ENCODE measurements at regions not wholly inside any gene's neighbourhood (a gene's known extent, or its start where the extent isn't known, plus 50 kb on each side); places are given as distances from the start of the nearest gene placed in this dataset.
"Not testable (repeated sequence)": the region's sequence is repeated elsewhere in the genome, so short reads cannot be mapped to it uniquely, and the experiment has no call there.

DNA sequence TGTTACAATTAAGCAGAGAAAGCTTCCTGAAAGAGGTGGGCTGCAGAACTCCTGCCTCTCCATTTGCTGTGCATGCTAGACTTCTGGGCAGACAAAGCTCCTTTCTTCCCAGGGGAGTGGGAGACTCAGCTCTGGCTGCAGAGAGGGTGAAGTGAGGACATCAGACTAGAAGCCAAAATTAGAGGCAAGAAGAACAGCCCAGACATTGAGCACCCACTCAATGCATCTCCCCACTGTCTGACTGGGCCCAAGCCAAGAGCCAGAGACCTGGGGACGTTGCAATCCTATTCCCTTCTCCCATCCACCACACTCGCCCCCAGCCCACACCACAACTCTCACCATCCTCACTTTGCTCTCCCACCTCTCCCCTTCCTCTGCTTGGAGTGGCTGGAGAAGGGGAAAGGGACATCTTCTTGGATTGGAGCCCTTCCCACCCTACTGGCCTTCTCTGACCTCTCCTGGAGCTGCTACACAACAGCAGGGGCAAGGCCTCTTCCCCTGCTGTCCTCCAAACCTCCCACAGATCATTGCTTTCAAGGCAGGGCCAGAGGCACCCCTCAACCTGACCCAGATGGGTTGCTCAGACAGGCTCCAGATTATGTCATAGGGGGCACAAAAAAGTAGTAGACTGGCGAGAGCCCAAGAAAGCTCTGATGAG, 477.7 kb upstream of the CADM1 start:
- Histone ChIP-seq H3K4me3 (no peak overlapping the region), H3K4me1 (no peaks in the 10 kb centered on the region), H3K9me3 (no peaks in the 10 kb centered on the region)

DNA sequence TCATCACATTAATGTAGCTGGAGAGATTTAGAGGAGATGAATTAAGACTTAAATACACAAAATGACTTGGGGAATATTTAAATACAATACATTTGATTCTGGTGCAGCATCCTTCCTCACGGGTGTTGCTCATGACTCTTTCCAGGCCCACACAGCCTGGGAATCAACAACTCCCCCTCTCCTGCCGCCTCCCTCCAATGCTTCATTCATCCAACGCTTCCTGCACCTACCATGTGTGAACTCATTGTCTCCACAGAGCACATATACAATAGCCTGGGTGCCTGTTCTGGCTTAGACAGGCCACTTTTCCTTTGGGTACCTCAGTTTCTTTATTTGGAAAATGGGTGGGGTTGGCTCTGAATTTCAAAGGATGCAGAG, 476.9 kb upstream of the CADM1 start:
- Histone ChIP-seq H3K9me3 (no peaks in the 10 kb centered on the region), H3K27ac (no peak overlapping the region), H3K4me1 (no peaks in the 10 kb centered on the region), H3K36me3 (no peaks in the 10 kb centered on the region), H3K4me3 (no peak overlapping the region), H3K27me3 (no peaks in the 10 kb centered on the region)
- DNase-seq = no peak
- TF ChIP-seq POLR2A (IDR thresholded peaks at IDR 0.05) = no peak
- TF ChIP-seq, protein P1, sequence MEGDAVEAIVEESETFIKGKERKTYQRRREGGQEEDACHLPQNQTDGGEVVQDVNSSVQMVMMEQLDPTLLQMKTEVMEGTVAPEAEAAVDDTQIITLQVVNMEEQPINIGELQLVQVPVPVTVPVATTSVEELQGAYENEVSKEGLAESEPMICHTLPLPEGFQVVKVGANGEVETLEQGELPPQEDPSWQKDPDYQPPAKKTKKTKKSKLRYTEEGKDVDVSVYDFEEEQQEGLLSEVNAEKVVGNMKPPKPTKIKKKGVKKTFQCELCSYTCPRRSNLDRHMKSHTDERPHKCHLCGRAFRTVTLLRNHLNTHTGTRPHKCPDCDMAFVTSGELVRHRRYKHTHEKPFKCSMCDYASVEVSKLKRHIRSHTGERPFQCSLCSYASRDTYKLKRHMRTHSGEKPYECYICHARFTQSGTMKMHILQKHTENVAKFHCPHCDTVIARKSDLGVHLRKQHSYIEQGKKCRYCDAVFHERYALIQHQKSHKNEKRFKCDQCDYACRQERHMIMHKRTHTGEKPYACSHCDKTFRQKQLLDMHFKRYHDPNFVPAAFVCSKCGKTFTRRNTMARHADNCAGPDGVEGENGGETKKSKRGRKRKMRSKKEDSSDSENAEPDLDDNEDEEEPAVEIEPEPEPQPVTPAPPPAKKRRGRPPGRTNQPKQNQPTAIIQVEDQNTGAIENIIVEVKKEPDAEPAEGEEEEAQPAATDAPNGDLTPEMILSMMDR (IDR thresholded peaks at IDR 0.05) = no peak

More for the DNA sequence above, 477.7 kb upstream of the CADM1 start:
- no peak for DNase-seq
- Histone ChIP-seq H3K27me3 (no peaks in the 10 kb centered on the region), H3K36me3 (no peaks in the 10 kb centered on the region), H3K27ac (no peak overlapping the region)
- no peak for TF ChIP-seq POLR2A (IDR thresholded peaks at IDR 0.05)
- TF ChIP-seq, protein P1 (IDR thresholded peaks at IDR 0.05) = no peak

DNA sequence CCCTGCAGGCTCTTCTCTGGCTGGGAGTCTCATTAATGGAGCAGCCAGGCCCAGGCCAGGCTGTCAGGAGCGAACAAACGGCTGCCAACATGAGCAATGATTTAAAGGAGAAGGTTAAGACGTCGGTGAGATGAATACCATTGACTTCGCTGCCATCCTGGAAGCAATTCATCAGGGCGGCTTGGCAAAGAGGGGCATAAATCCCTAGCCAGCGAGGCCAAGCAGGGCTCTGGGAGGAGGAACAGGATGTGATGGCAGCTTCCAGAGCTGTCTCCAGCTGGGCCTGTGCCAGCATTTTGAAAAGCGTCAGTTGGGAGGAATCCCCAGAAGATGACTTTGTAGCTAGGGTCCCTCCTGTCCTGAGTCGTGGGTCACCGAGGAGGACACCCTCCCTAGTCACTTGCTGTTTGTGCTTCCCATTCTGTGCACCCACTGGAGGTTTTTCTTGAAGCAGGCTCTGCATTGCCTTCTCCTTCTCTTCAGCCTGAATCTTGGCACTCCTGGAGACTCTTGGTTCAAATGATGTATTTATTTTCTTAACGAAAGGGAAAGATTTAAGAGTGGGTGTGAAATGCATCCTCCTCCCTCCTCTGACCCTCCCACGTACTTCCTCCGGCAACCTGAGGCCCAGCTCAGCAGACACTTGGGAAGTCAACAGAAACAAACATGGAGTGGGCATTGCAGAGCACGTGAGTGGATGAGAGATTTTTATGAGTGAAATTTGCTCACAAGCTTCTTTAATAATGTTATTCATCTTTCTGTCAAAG, 476.3 kb upstream of the CADM1 start:
- TF ChIP-seq POLR2A (IDR thresholded peaks at IDR 0.05) = no peak
- TF ChIP-seq, protein P1 (IDR thresholded peaks at IDR 0.05) = no peak
- Histone ChIP-seq H3K4me3 (no peak overlapping the region), H3K9me3 (no peaks in the 10 kb centered on the region), H3K4me1 (no peaks in the 10 kb centered on the region), H3K27ac (no peak overlapping the region), H3K27me3 (no peaks in the 10 kb centered on the region), H3K36me3 (no peaks in the 10 kb centered on the region)
- DNase-seq = no peak

- TF ChIP-seq POLR2A (IDR thresholded peaks at IDR 0.05) = no peak
- TF ChIP-seq, protein P1 (IDR thresholded peaks at IDR 0.05) = no peak
- no peaks in the 10 kb centered on the region for H3K27me3 ChIP-seq
- H3K4me3 ChIP-seq = no peak overlapping the region
- H3K27ac ChIP-seq = no peak overlapping the region
- H3K9me3 ChIP-seq = no peaks in the 10 kb centered on the region
- DNase-seq = no peak
- H3K4me1 ChIP-seq = no peaks in the 10 kb centered on the region
- H3K36me3 ChIP-seq = no peaks in the 10 kb centered on the region
Observed at GRCh38 chr11:115974703-115975102, 470.5 kb upstream of the CADM1 start.

DNA sequence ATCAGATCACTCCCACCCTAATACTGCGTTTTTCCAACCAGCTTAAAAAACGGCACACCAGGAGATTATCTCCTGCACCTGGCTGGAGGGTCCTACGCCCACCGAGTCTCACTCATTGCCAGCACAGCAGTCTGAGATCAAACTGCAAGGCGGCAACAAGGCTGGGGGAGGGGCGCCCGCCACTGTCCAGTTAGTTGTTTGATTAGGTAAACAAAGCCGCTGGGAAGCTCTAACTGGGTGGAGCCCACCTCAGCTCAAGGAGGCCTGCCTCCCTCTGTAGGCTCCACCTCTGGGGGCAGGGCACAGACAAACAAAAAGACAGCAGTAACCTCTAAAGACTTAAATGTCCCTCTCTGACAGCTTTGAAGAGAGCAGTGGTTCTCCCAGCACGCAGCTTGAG, 463.0 kb upstream of the CADM1 start:
- not testable (repeated sequence) for H3K36me3 ChIP-seq, DNase-seq, H3K27ac ChIP-seq, H3K27me3 ChIP-seq, H3K9me3 ChIP-seq, H3K4me1 ChIP-seq, H3K4me3 ChIP-seq

DNA sequence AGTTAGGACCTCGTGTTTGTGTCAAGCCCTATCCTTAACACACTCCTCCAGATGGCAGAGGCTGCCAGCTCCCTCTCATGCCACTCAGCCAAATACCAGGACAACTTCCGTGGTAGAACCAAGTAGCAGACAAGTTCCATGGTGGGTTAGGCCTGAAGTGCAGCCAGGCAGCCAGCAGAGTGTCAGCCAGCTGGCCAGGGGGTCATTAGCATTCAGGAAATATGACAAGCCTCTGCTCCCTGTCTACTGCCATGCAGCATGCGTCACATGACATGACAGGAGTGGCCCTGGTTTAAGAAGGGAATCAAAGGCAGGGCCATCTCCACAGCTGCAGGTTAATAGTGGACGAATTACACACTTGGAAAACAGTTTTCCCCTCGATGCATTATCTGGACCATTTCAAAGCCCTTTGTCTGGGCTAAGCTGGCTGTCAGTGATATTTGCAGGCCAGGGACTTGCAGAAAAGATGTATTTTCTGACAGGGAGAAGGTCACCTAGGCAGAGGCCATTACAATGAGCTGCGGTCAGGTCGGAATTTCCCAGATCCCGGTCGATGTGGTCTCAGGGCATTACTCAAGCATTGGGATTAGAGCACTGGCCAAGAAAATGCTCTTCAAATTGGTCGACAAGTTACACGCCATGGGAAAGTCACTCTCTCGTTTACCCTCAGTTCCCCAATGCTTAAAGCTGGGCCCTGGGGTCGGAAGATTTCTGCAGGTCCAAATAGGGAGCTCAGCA, 461.7 kb upstream of the CADM1 start:
- no peaks in the 10 kb centered on the region for H3K36me3 ChIP-seq
- H3K4me3 ChIP-seq = no peak overlapping the region
- H3K4me1 ChIP-seq = no peaks in the 10 kb centered on the region
- TF ChIP-seq, protein P1 (IDR thresholded peaks at IDR 0.05) = no peak
- no peak for TF ChIP-seq POLR2A (IDR thresholded peaks at IDR 0.05)
- no peak for DNase-seq
- no peaks in the 10 kb centered on the region for H3K27me3 ChIP-seq
- no peaks in the 10 kb centered on the region for H3K9me3 ChIP-seq
- H3K27ac ChIP-seq = no peak overlapping the region
